ENCODE measurements at regions not wholly inside any gene's neighbourhood (a gene's known extent, or its start where the extent isn't known, plus 50 kb on each side); places are given as distances from the start of the nearest gene placed in this dataset.

DNA sequence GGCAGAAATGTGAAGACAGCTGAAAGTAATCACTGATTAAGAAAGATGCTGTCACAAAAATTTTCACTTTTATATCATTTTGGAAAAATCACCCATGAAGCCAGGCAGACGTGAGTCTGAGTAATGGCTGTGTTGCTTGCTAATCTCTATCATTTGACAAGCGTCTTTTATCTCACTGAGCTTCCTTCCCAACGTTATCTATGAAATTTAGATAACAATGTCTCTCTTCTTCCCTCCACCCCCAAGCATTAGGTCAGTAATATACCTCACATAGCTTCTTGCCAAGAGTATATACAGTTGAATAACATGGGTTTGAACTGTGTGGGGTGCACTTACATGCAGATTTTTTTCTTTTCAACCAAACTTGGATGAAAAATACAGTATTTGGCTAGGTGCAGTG, 388.6 kb upstream of the NRXN1 start:
- no peak for TF ChIP-seq POLR2A (IDR thresholded peaks at IDR 0.05)
- TF ChIP-seq, protein P1, sequence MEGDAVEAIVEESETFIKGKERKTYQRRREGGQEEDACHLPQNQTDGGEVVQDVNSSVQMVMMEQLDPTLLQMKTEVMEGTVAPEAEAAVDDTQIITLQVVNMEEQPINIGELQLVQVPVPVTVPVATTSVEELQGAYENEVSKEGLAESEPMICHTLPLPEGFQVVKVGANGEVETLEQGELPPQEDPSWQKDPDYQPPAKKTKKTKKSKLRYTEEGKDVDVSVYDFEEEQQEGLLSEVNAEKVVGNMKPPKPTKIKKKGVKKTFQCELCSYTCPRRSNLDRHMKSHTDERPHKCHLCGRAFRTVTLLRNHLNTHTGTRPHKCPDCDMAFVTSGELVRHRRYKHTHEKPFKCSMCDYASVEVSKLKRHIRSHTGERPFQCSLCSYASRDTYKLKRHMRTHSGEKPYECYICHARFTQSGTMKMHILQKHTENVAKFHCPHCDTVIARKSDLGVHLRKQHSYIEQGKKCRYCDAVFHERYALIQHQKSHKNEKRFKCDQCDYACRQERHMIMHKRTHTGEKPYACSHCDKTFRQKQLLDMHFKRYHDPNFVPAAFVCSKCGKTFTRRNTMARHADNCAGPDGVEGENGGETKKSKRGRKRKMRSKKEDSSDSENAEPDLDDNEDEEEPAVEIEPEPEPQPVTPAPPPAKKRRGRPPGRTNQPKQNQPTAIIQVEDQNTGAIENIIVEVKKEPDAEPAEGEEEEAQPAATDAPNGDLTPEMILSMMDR (IDR thresholded peaks at IDR 0.05), result no peak
